GM12878 (cell line): ENCODE measurements at regions not wholly inside any gene's neighbourhood (a gene's known extent, or its start where the extent isn't known, plus 50 kb on each side); places are given as distances from the start of the nearest gene placed in this dataset.

Experiments used
- ATAC-seq: fragments of 200-7000 bp; cut with Tn5 transposase; 3 replicates; pipeline ENCODE4 v1.9.1; 2020; ENCODE audit warnings: mild to moderate bottlenecking, moderate library complexity
- BruUV-seq: library from RNA; stranded (reverse); fragments of 400-500 nt; replicated peaks from 2 replicates; lab custom pipeline; 2021; lab: Mats Ljungman, UMichigan
- CTCF ChIA-PET: fragments of 300-600 bp; sonication (Branson Sonifier 250); formaldehyde crosslinking; extraction: SDS; loops from one replicate; lab custom pipeline; 2021; ENCODE audit warnings: inconsistent platforms; lab: Yijun Ruan, JAX
- POLR2A ChIA-PET: fragments of 350-600 bp; formaldehyde crosslinking; extraction: SDS; loops from one replicate; lab custom pipeline; 2021; ENCODE audit warnings: inconsistent platforms; lab: Charles Lee
- RAD21 ChIA-PET: fragments of 300-600 bp; sonication (Branson Sonifier 250); formaldehyde crosslinking; loops from one replicate; lab custom pipeline; 2023; ENCODE audit warnings: antibody characterized with exemption; ENCODE audit not compliant: unreplicated experiment; lab: Charles Lee
- SMC1A ChIA-PET: fragments of 300-600 bp; sonication (Branson Sonifier 250); formaldehyde crosslinking; loops from one replicate; lab custom pipeline; 2023; ENCODE audit not compliant: unreplicated experiment, uncharacterized antibody; lab: Charles Lee
- DNase-seq: peaks from one replicate; pipeline ENCODE4 v3.0.0-alpha.2; 2011; ENCODE audit warnings: low read depth, low spot score
- FAIRE-seq: peaks from 3 replicates; lab custom pipeline; 2011; peaks lifted over from hg19 to GRCh38; lab: Jason Lieb, UNC
- H2AFZ ChIP-seq: 2 replicates; pipeline ENCODE4 v1.6.0; 2011; ENCODE audit warnings: low read depth, low read length, control low read depth; ENCODE audit not compliant: control insufficient read depth
- H3K27ac ChIP-seq: 2 replicates; pipeline ENCODE4 v1.5.1; 2011; ENCODE audit warnings: control low read depth; ENCODE audit not compliant: control insufficient read depth, insufficient read depth
- H3K27me3 ChIP-seq, 2 experiments: replicated peaks in 1 of 2; 2 replicates each; pipeline versions ENCODE4 v1.6.0 to v1.6.1; 2011; ENCODE audit warnings: low read length in 1 of 2; ENCODE audit not compliant: control insufficient read depth in 2 of 2, insufficient read depth in 2 of 2
- H3K36me3 ChIP-seq, 2 experiments: 2 replicates each; pipeline ENCODE4 v1.5.1; 2011; ENCODE audit warnings: low read length in 1 of 2; ENCODE audit not compliant: control insufficient read depth in 2 of 2, insufficient read depth in 2 of 2
- H3K4me1 ChIP-seq: 2 replicates; pipeline ENCODE4 v1.6.1; 2011; ENCODE audit warnings: mild to moderate bottlenecking, low read length, moderate library complexity, mixed read lengths; ENCODE audit not compliant: control insufficient read depth, insufficient read depth
- H3K4me2 ChIP-seq: 2 replicates; pipeline ENCODE4 v1.6.0; 2011; ENCODE audit warnings: control low read depth; ENCODE audit not compliant: control insufficient read depth, insufficient read depth
- H3K4me3 ChIP-seq: fragments of 200-600 bp; sonication (generic); 2 replicates; pipeline ENCODE4 v1.5.1; 2016
- H3K79me2 ChIP-seq: 2 replicates; pipeline ENCODE4 v1.6.0; 2011; ENCODE audit warnings: low read length; ENCODE audit not compliant: control insufficient read depth, insufficient read depth
- H3K9ac ChIP-seq: 2 replicates; pipeline ENCODE4 v1.8.0; 2011; ENCODE audit warnings: low read length, control low read depth, mixed read lengths; ENCODE audit not compliant: control insufficient read depth, insufficient read depth
- H3K9me3 ChIP-seq: replicated peaks from 3 replicates; pipeline ENCODE4 v1.5.1; 2011; ENCODE audit warnings: mild to moderate bottlenecking, low read length; ENCODE audit not compliant: control insufficient read depth, insufficient read depth
- H4K20me1 ChIP-seq: 2 replicates; pipeline ENCODE4 v1.6.0; 2011; ENCODE audit not compliant: control insufficient read depth, insufficient read depth
- CBX5 ChIP-seq: sonication (generic); IDR thresholded peaks from 2 replicates; pipeline ENCODE4 v1.6.1; 2016; ENCODE audit warnings: low read depth, moderate library complexity, mild to moderate bottlenecking, inconsistent platforms
- ETV6 ChIP-seq, 2 experiments: fragments of 450-650 bp in 1 of 2; IDR thresholded peaks in 1 of 2; conservative IDR thresholded peaks in 1 of 2; 2 replicates each; pipeline ENCODE4 v1.6.1; 2014; ENCODE audit warnings: antibody characterized with exemption in 1 of 2, borderline replicate concordance in 1 of 2, low read depth in 1 of 2, mild to moderate bottlenecking in 1 of 2, moderate library complexity in 1 of 2
- HDGF ChIP-seq: fragments of 450-650 bp; IDR thresholded peaks from 2 replicates; pipeline ENCODE4 v1.6.1; 2016; ENCODE audit warnings: antibody characterized with exemption
- IRF4 ChIP-seq: IDR thresholded peaks from 2 replicates; pipeline ENCODE4 v1.6.1; 2011; ENCODE audit warnings: low read depth, low read length
- MEF2B ChIP-seq: fragments of 450-650 bp; IDR thresholded peaks from 2 replicates; pipeline ENCODE4 v1.6.1; 2018; ENCODE audit warnings: mild to moderate bottlenecking, moderate library complexity; ENCODE audit not compliant: partially characterized antibody, poor library complexity, severe bottlenecking
- MTA3 ChIP-seq: IDR thresholded peaks from 2 replicates; pipeline ENCODE4 v1.6.1; 2012; ENCODE audit warnings: low read length, inconsistent platforms, borderline replicate concordance
- NRF1 ChIP-seq: conservative IDR thresholded peaks from 2 replicates; pipeline ENCODE4 v1.6.1; 2011; ENCODE audit warnings: mild to moderate bottlenecking, low read depth, low read length, improper control_type of control experiment
- POLR2A ChIP-seq: IDR thresholded peaks from 2 replicates; pipeline ENCODE4 v1.6.1; 2011; ENCODE audit warnings: low read depth, mild to moderate bottlenecking, low read length
- WRNIP1 ChIP-seq: IDR thresholded peaks from 2 replicates; pipeline ENCODE4 v1.6.1; 2011; ENCODE audit warnings: low read depth, low read length, improper control_type of control experiment, borderline replicate concordance
- ZBTB4 ChIP-seq: fragments of 450-650 bp; formaldehyde crosslinking; IDR thresholded peaks from 2 replicates; pipeline ENCODE4 v1.4.0; 2022; ENCODE audit warnings: mild to moderate bottlenecking, moderate library complexity
- WGBS: methylation state at CpG from one replicate; pipeline ENCODE4 v1.1.6; 2016; ENCODE audit warnings: low lambda C conversion rate; ENCODE audit not compliant: insufficient replicate concordance, insufficient coverage; ENCODE audit errors: missing lambda C conversion rate; 5-methylcytosine and 5-hydroxymethylcytosine counted together
- in situ Hi-C: fragments of 300-500 bp; cut with MboI; formaldehyde crosslinking; loops from 9 replicates; pipeline ENCODE4 v1.14.3; 2018; ENCODE audit warnings: mixed read lengths
- intact Hi-C: fragments of 100-400 bp; cut with micrococcal nuclease; formaldehyde crosslinking; loops from one replicate; pipeline ENCODE4 v1.14.2; 2022; ENCODE audit not compliant: unreplicated experiment

- Histone ChIP-seq H3K36me3 (no peaks in the 10 kb centered on the region), H4K20me1 (no peaks in the 10 kb centered on the region), H3K4me1 (no peaks in the 10 kb centered on the region), H3K27ac (no peak overlapping the region), H3K9me3 (no peaks in the 10 kb centered on the region), H2AFZ (no peak overlapping the region), H3K9ac (no peak overlapping the region), H3K4me3 (no peak overlapping the region), H3K27me3 (no peaks in the 10 kb centered on the region), H3K79me2 (no peaks in the 10 kb centered on the region), H3K4me2 (no peak overlapping the region)
- in situ Hi-C loops (no loop called here), intact Hi-C loops (no loop called here)
- ChIA-PET POLR2A (interaction anchor here (1.3 kb wide), 1 partner anchor 12 kb away, joined by 4 read pairs; no protein-coding TSS in a partner anchor), CTCF (no interaction called here), SMC1A (interaction anchor here (0.8 to 1.7 kb wide), 2 partner anchors 9 to 46 kb away, joined by 3 to 5 read pairs; no protein-coding TSS in a partner anchor), RAD21 (no interaction called here)
- ATAC-seq (no peak), FAIRE-seq (no peak), DNase-seq (no peak)
- no TSS peak for BruUV-seq
- TF ChIP-seq POLR2A (no peak), WRNIP1 (no peak), IRF4 (no peak), CBX5 (no peak), ZBTB4 (CRISPR knock-in tag) (no peak), NRF1 (no peak), MTA3 (no peak), ETV6 (conservative IDR thresholded peaks at IDR 0.05 in 1 of 2, IDR thresholded peaks at IDR 0.05 in 1 of 2; ENCODE audit: borderline replicate concordance in 1 of 2, low read depth in 1 of 2) (no peak), HDGF (no peak), MEF2B (no peak)
- WGBS: 87% methylated on average over 4 of the region's 4 CpGs
Measured at GRCh38 chr13:74084375-74084935, 49.7 kb downstream of the KLF12 start.
